GM12878 (cell line): ENCODE measurements at regions not wholly inside any gene's neighbourhood (a gene's known extent, or its start where the extent isn't known, plus 50 kb on each side); places are given as distances from the start of the nearest gene placed in this dataset.

Source experiments
- ATAC-seq: fragments of 200-7000 bp; cut with Tn5 transposase; 3 replicates; pipeline ENCODE4 v1.9.1; 2020; ENCODE audit warnings: mild to moderate bottlenecking, moderate library complexity
- BruUV-seq: library from RNA; stranded (reverse); fragments of 400-500 nt; replicated peaks from 2 replicates; lab custom pipeline; 2021; lab: Mats Ljungman, UMichigan
- CTCF ChIA-PET: fragments of 300-600 bp; sonication (Branson Sonifier 250); formaldehyde crosslinking; extraction: SDS; loops from one replicate; lab custom pipeline; 2021; ENCODE audit warnings: inconsistent platforms; lab: Yijun Ruan, JAX
- POLR2A ChIA-PET: fragments of 350-600 bp; formaldehyde crosslinking; extraction: SDS; loops from one replicate; lab custom pipeline; 2021; ENCODE audit warnings: inconsistent platforms; lab: Charles Lee
- RAD21 ChIA-PET: fragments of 300-600 bp; sonication (Branson Sonifier 250); formaldehyde crosslinking; loops from one replicate; lab custom pipeline; 2023; ENCODE audit warnings: antibody characterized with exemption; ENCODE audit not compliant: unreplicated experiment; lab: Charles Lee
- SMC1A ChIA-PET: fragments of 300-600 bp; sonication (Branson Sonifier 250); formaldehyde crosslinking; loops from one replicate; lab custom pipeline; 2023; ENCODE audit not compliant: unreplicated experiment, uncharacterized antibody; lab: Charles Lee
- DNase-seq: peaks from one replicate; pipeline ENCODE4 v3.0.0-alpha.2; 2011; ENCODE audit warnings: low read depth, low spot score
- FAIRE-seq: peaks from 3 replicates; lab custom pipeline; 2011; peaks lifted over from hg19 to GRCh38; lab: Jason Lieb, UNC
- H2AFZ ChIP-seq: 2 replicates; pipeline ENCODE4 v1.6.0; 2011; ENCODE audit warnings: low read depth, low read length, control low read depth; ENCODE audit not compliant: control insufficient read depth
- H3K27ac ChIP-seq: 2 replicates; pipeline ENCODE4 v1.5.1; 2011; ENCODE audit warnings: control low read depth; ENCODE audit not compliant: control insufficient read depth, insufficient read depth
- H3K27me3 ChIP-seq, 2 experiments: replicated peaks in 1 of 2; 2 replicates each; pipeline versions ENCODE4 v1.6.0 to v1.6.1; 2011; ENCODE audit warnings: low read length in 1 of 2; ENCODE audit not compliant: control insufficient read depth in 2 of 2, insufficient read depth in 2 of 2
- H3K36me3 ChIP-seq, 2 experiments: 2 replicates each; pipeline ENCODE4 v1.5.1; 2011; ENCODE audit warnings: low read length in 1 of 2; ENCODE audit not compliant: control insufficient read depth in 2 of 2, insufficient read depth in 2 of 2
- H3K4me1 ChIP-seq: 2 replicates; pipeline ENCODE4 v1.6.1; 2011; ENCODE audit warnings: mild to moderate bottlenecking, low read length, moderate library complexity, mixed read lengths; ENCODE audit not compliant: control insufficient read depth, insufficient read depth
- H3K4me2 ChIP-seq: 2 replicates; pipeline ENCODE4 v1.6.0; 2011; ENCODE audit warnings: control low read depth; ENCODE audit not compliant: control insufficient read depth, insufficient read depth
- H3K4me3 ChIP-seq: fragments of 200-600 bp; sonication (generic); 2 replicates; pipeline ENCODE4 v1.5.1; 2016
- H3K79me2 ChIP-seq: 2 replicates; pipeline ENCODE4 v1.6.0; 2011; ENCODE audit warnings: low read length; ENCODE audit not compliant: control insufficient read depth, insufficient read depth
- H3K9ac ChIP-seq: 2 replicates; pipeline ENCODE4 v1.8.0; 2011; ENCODE audit warnings: low read length, control low read depth, mixed read lengths; ENCODE audit not compliant: control insufficient read depth, insufficient read depth
- H3K9me3 ChIP-seq: replicated peaks from 3 replicates; pipeline ENCODE4 v1.5.1; 2011; ENCODE audit warnings: mild to moderate bottlenecking, low read length; ENCODE audit not compliant: control insufficient read depth, insufficient read depth
- H4K20me1 ChIP-seq: 2 replicates; pipeline ENCODE4 v1.6.0; 2011; ENCODE audit not compliant: control insufficient read depth, insufficient read depth
- BCL3 ChIP-seq: IDR thresholded peaks from 2 replicates; pipeline ENCODE4 v1.6.1; 2011; ENCODE audit warnings: borderline replicate concordance, low read depth, mild to moderate bottlenecking, moderate library complexity, low read length; ENCODE audit not compliant: insufficient read depth, poor library complexity, severe bottlenecking
- IKZF1 ChIP-seq: fragments of 450-650 bp; conservative IDR thresholded peaks from 2 replicates; pipeline ENCODE4 v1.6.1; 2017; ENCODE audit warnings: antibody characterized with exemption, mild to moderate bottlenecking
- KLF5 ChIP-seq: fragments of 450-650 bp; IDR thresholded peaks from 2 replicates; pipeline ENCODE4 v1.6.1; 2014; ENCODE audit warnings: mild to moderate bottlenecking; ENCODE audit not compliant: partially characterized antibody
- NKRF ChIP-seq: fragments of 450-650 bp; conservative IDR thresholded peaks from 2 replicates; pipeline ENCODE4 v1.6.1; 2017; ENCODE audit warnings: mild to moderate bottlenecking, moderate library complexity
- RCOR1 ChIP-seq: conservative IDR thresholded peaks from 2 replicates; pipeline ENCODE4 v1.6.1; 2012; ENCODE audit warnings: low read depth, low read length, improper control_type of control experiment
- RELB ChIP-seq: fragments of 450-650 bp; IDR thresholded peaks from 2 replicates; pipeline ENCODE4 v1.6.1; 2017; ENCODE audit warnings: low read depth, mild to moderate bottlenecking, moderate library complexity
- WGBS: methylation state at CpG from one replicate; pipeline ENCODE4 v1.1.6; 2016; ENCODE audit warnings: low lambda C conversion rate; ENCODE audit not compliant: insufficient replicate concordance, insufficient coverage; ENCODE audit errors: missing lambda C conversion rate; 5-methylcytosine and 5-hydroxymethylcytosine counted together
- in situ Hi-C: fragments of 300-500 bp; cut with MboI; formaldehyde crosslinking; loops from 9 replicates; pipeline ENCODE4 v1.14.3; 2018; ENCODE audit warnings: mixed read lengths
- intact Hi-C: fragments of 100-400 bp; cut with micrococcal nuclease; formaldehyde crosslinking; loops from one replicate; pipeline ENCODE4 v1.14.2; 2022; ENCODE audit not compliant: unreplicated experiment

- Histone ChIP-seq H3K36me3 (no peaks in the 10 kb centered on the region), H3K4me3 (no peak overlapping the region), H3K4me2 (no peak overlapping the region), H4K20me1 (no peaks in the 10 kb centered on the region), H2AFZ (no peak overlapping the region), H3K4me1 (no peaks in the 10 kb centered on the region), H3K79me2 (no peaks in the 10 kb centered on the region), H3K27ac (no peak overlapping the region), H3K9ac (no peak overlapping the region), H3K9me3 (no peaks in the 10 kb centered on the region), H3K27me3 (peaks cover 0 to 2% of the 10 kb centered on the region in 2 experiments; a peak in 2 of 4 replicates)
- ChIA-PET SMC1A (no interaction called here), CTCF (no interaction called here), RAD21 (no interaction called here), POLR2A (no interaction called here)
- no peak for ATAC-seq
- intact Hi-C loops, result no loop called here
- in situ Hi-C loops, result no loop called here
- BruUV-seq, result no TSS peak
- DNase-seq, result no peak
- 28% methylated on average over 12 of the region's 21 CpGs for WGBS
- no peak for TF ChIP-seq KLF5
- FAIRE-seq, result no peak
Observed at GRCh38 chr17:74080656-74081582, 122.6 kb upstream of the RPL38 start.

GRCh38 chr17:74082886-74083285, 120.6 kb upstream of the RPL38 start:
- BruUV-seq, result no TSS peak
- no peak for FAIRE-seq
- Histone ChIP-seq H4K20me1 (no peaks in the 10 kb centered on the region), H2AFZ (no peak overlapping the region), H3K4me2 (no peak overlapping the region), H3K4me1 (no peaks in the 10 kb centered on the region), H3K4me3 (no peak overlapping the region), H3K9me3 (no peaks in the 10 kb centered on the region), H3K27ac (no peak overlapping the region), H3K9ac (no peak overlapping the region), H3K36me3 (no peaks in the 10 kb centered on the region), H3K27me3 (peaks cover 0 to 2% of the 10 kb centered on the region in 2 experiments; a peak in 2 of 4 replicates), H3K79me2 (no peaks in the 10 kb centered on the region)
- 45% methylated on average over 7 of the region's 7 CpGs for WGBS
- ChIA-PET POLR2A (no interaction called here), RAD21 (no interaction called here), CTCF (no interaction called here), SMC1A (no interaction called here)
- no peak for ATAC-seq
- intact Hi-C loops, result no loop called here
- DNase-seq, result no peak
- in situ Hi-C loops, result no loop called here
- TF ChIP-seq NKRF (no peak), IKZF1 (no peak), BCL3 (no peak), RELB (no peak), RCOR1 (no peak)
